Vagina (tissue), 2 donors: ENCODE measurements at regions not wholly inside any gene's neighbourhood (a gene's known extent, or its start where the extent isn't known, plus 50 kb on each side); places are given as distances from the start of the nearest gene placed in this dataset.

Experiments used
- DNase-seq, 2 donors: peaks; one replicate each; pipeline ENCODE4 v3.0.0-alpha.2; 2017; ENCODE audit errors: extremely low spot score in 2 of 2
- H3K27ac ChIP-seq: fragments of 200-600 bp; sonication (generic); one replicate; pipeline ENCODE4 v1.5.1; 2019
- H3K27me3 ChIP-seq: fragments of 200-600 bp; sonication (generic); one replicate; pipeline ENCODE4 v1.5.1; 2019
- H3K36me3 ChIP-seq, 2 donors: fragments of 200-600 bp; sonication (generic); one replicate each; pipeline ENCODE4 v1.5.1; 2017 to 2019
- H3K4me1 ChIP-seq: fragments of 200-600 bp; sonication (generic); one replicate; pipeline ENCODE4 v1.5.1; 2019
- H3K4me3 ChIP-seq, 2 donors: fragments of 200-600 bp; sonication (generic); 1 replicate in 1 of 2; 2 replicates in 1 of 2; pipeline ENCODE4 v1.5.1; 2016 to 2019
- H3K9me3 ChIP-seq: fragments of 200-600 bp; sonication (generic); one replicate; pipeline ENCODE4 v1.5.1; 2019
- POLR2A ChIP-seq, 2 donors: fragments of 450-650 bp; IDR thresholded peaks; one replicate each; pipeline ENCODE4 v1.6.1; 2017; ENCODE audit warnings: antibody characterized with exemption in 2 of 2, mild to moderate bottlenecking in 2 of 2, moderate library complexity in 2 of 2
- POLR2AphosphoS5 ChIP-seq, 2 donors: sonication (generic); formaldehyde crosslinking; IDR thresholded peaks; one replicate each; pipeline ENCODE4 v1.9.0; 2017; ENCODE audit warnings: antibody characterized with exemption in 2 of 2, mild to moderate bottlenecking in 2 of 2, low read depth in 1 of 2; ENCODE audit not compliant: insufficient read depth in 1 of 2
- intact Hi-C: fragments of 100-400 bp; cut with DNase I; formaldehyde crosslinking; loops from one replicate; pipeline ENCODE4 v1.15.1; 2023
- TF ChIP-seq, protein P1 (sequence below), 3 experiments: fragments of 450-650 bp in 2 of 3; fragments of 200-600 bp in 1 of 3; sonication (generic) in 1 of 3; IDR thresholded peaks; one replicate each; pipeline ENCODE4 v1.5.1; 2017 to 2019; ENCODE audit warnings: antibody characterized with exemption in 3 of 3, mild to moderate bottlenecking in 2 of 3, moderate library complexity in 2 of 3

DNA sequence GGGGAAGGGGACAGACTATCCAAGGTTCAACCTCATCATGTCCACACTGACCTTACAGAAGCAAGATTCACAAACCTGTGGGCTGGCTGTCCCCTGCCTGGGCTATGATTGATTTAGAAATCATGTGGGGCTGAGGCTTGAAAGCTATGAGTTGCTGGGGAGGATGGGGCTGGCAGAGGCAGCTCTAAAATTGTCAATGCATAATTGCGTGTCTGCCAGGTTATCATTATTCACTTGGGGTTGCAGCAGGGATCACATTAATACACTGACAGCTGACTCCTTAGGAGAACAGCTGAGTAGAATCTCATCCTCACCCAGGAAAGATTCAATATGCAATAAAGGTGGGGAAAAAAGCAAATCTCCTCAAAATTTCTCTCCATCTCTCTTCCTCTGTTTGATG, 866.3 kb downstream of the CCSER2 start:
- no peaks in the 10 kb centered on the region for H3K27me3 ChIP-seq
- intact Hi-C loops: no loop called here
- H3K9me3 ChIP-seq: no peaks in the 10 kb centered on the region
- TF ChIP-seq POLR2AphosphoS5 (IDR thresholded peaks at IDR 0.05; ENCODE audit: insufficient read depth in 1 of 2, low read depth in 1 of 2): no peak
- no peak for DNase-seq
- no peak overlapping the region for H3K4me3 ChIP-seq
- no peaks in the 10 kb centered on the region for H3K4me1 ChIP-seq
- no peaks in the 10 kb centered on the region for H3K36me3 ChIP-seq
- no peak overlapping the region for H3K27ac ChIP-seq

DNA sequence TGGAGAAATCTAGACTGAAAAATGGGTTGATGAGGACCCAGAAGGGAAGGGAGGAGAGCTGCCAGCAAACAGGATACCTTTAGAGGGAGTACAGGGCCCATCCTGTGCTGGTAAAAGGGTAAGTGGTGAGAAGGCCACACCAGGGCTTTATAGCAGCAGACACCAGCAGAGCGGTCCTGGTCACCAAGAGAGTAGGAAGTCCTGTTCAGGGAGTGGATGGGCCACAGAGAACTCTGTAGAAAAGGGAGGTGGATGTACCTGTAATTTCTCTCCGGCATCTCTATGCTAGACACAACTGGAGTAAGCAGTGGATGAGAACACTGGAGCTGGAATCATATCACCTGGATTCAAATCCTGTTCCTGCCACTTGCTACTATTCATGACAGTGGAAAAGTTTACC, 867.2 kb downstream of the CCSER2 start:
- Histone ChIP-seq H3K27ac (no peak overlapping the region), H3K4me3 (no peak overlapping the region), H3K4me1 (no peaks in the 10 kb centered on the region), H3K36me3 (no peaks in the 10 kb centered on the region), H3K27me3 (no peaks in the 10 kb centered on the region), H3K9me3 (no peaks in the 10 kb centered on the region)
- intact Hi-C loops: no loop called here
- DNase-seq: no peak
- TF ChIP-seq POLR2AphosphoS5 (IDR thresholded peaks at IDR 0.05; ENCODE audit: insufficient read depth in 1 of 2, low read depth in 1 of 2) (no peak), POLR2A (IDR thresholded peaks at IDR 0.05) (no peak)
- TF ChIP-seq, protein P1, sequence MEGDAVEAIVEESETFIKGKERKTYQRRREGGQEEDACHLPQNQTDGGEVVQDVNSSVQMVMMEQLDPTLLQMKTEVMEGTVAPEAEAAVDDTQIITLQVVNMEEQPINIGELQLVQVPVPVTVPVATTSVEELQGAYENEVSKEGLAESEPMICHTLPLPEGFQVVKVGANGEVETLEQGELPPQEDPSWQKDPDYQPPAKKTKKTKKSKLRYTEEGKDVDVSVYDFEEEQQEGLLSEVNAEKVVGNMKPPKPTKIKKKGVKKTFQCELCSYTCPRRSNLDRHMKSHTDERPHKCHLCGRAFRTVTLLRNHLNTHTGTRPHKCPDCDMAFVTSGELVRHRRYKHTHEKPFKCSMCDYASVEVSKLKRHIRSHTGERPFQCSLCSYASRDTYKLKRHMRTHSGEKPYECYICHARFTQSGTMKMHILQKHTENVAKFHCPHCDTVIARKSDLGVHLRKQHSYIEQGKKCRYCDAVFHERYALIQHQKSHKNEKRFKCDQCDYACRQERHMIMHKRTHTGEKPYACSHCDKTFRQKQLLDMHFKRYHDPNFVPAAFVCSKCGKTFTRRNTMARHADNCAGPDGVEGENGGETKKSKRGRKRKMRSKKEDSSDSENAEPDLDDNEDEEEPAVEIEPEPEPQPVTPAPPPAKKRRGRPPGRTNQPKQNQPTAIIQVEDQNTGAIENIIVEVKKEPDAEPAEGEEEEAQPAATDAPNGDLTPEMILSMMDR (IDR thresholded peaks at IDR 0.05): no peak

DNA sequence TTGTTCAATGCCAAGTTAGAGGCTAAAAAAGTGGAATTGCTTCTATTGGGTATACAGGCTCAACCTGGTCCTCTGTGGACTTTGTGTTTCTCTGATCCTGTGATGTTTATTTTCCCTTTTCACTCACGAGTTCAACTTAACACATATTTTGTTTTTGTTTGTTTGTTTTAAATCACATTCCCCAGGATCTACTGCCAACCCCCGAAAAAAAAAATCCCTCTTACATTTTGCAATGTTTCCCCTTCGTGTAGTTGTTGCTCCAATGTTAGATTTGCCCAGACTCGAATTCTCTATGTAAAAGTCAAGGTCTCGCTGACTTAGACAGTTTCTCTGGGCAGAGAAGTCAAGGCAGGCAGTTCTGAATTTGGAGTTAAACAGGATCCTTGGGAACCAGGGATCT, 876.4 kb downstream of the CCSER2 start:
- no peak overlapping the region for H3K27ac ChIP-seq
- no peak overlapping the region for H3K4me3 ChIP-seq
- no peaks in the 10 kb centered on the region for H3K27me3 ChIP-seq
- no peaks in the 10 kb centered on the region for H3K4me1 ChIP-seq
- DNase-seq: no peak
- intact Hi-C loops: no loop called here
- TF ChIP-seq POLR2A (IDR thresholded peaks at IDR 0.05): no peak
- no peaks in the 10 kb centered on the region for H3K36me3 ChIP-seq
- no peaks in the 10 kb centered on the region for H3K9me3 ChIP-seq

DNA sequence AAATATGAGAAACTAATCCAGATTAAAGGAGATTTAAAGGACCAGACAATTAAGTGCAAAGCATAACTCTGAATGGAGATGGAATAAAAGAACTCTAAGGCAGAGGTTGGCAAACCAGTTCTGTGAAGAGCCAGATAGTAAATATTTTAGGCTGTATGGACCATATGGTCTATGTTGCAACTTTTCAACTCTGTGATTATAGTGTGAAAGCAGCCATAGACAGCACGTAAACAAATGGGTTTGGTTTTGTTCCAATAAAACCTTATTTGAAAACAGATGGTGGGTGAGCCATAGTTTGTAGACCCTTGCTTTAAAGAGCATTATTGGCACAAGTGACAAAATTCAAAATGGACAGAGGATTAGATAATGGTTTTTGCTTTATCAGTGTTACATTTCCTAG, 884.1 kb downstream of the CCSER2 start:
- intact Hi-C loops: no loop called here
- Histone ChIP-seq H3K27ac (no peak overlapping the region), H3K4me1 (no peaks in the 10 kb centered on the region), H3K4me3 (no peak overlapping the region), H3K27me3 (no peaks in the 10 kb centered on the region), H3K9me3 (no peaks in the 10 kb centered on the region), H3K36me3 (no peaks in the 10 kb centered on the region)
- no peak for TF ChIP-seq POLR2AphosphoS5 (IDR thresholded peaks at IDR 0.05; ENCODE audit: insufficient read depth in 1 of 2, low read depth in 1 of 2)
- no peak for TF ChIP-seq POLR2A (IDR thresholded peaks at IDR 0.05)
- TF ChIP-seq, protein P1 (IDR thresholded peaks at IDR 0.05): no peak
- DNase-seq: no peak

DNA sequence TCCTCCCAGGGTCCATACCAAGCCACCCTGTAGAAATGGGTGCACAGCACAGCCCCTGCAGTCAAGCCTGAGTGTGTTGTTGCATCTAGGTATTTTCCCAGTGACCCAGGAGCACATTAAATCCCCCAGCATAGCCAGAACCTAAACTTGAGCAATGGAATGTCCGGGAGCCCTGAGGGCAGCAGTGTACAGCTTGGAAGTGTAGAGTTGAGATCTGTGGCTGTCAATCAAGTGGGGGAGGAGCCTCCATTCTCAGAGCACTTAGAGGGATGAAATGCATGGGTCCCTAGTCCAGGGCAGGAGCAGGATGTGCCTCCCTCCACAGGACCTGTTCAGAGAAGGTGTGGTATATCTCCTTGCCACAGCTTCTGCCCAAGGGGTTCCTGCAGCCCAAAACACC, 885.1 kb downstream of the CCSER2 start:
- no peak for TF ChIP-seq POLR2AphosphoS5 (IDR thresholded peaks at IDR 0.05; ENCODE audit: insufficient read depth in 1 of 2, low read depth in 1 of 2)
- intact Hi-C loops: no loop called here
- Histone ChIP-seq H3K9me3 (no peaks in the 10 kb centered on the region), H3K27ac (no peak overlapping the region), H3K4me3 (no peak overlapping the region), H3K27me3 (no peaks in the 10 kb centered on the region), H3K4me1 (no peaks in the 10 kb centered on the region), H3K36me3 (no peaks in the 10 kb centered on the region)
- DNase-seq: no peak

DNA sequence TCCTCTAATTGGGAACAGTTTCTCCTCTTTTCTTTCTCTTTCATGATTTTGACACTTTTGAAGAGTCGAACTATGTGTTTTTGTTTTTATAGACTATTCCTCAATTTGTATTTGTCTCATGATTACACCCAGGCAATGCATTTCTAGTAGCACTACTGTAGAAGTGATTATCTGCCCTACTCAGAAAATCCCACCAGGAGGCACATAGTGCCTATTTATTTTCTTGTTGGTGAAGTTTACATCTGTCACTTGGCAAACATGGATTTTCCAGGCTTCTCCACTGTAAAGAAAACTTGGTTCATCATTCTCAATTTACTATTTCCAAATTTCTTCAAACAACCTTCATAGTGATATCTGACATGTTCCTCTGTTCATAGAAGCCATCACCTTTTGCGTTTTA, 893.9 kb downstream of the CCSER2 start:
- Histone ChIP-seq H3K4me3 (no peak overlapping the region), H3K27ac (no peak overlapping the region), H3K4me1 (no peaks in the 10 kb centered on the region), H3K27me3 (no peaks in the 10 kb centered on the region), H3K9me3 (no peaks in the 10 kb centered on the region), H3K36me3 (no peaks in the 10 kb centered on the region)
- no peak for DNase-seq
- intact Hi-C loops: no loop called here
- TF ChIP-seq POLR2AphosphoS5 (IDR thresholded peaks at IDR 0.05; ENCODE audit: insufficient read depth in 1 of 2, low read depth in 1 of 2) (no peak), POLR2A (IDR thresholded peaks at IDR 0.05) (no peak)
- TF ChIP-seq, protein P1 (IDR thresholded peaks at IDR 0.05): no peak
